GM19239 (cell line): ENCODE measurements at regions not wholly inside any gene's neighbourhood (a gene's known extent, or its start where the extent isn't known, plus 50 kb on each side); places are given as distances from the start of the nearest gene placed in this dataset.

Experiments used
- DNase-seq: peaks from one replicate; pipeline ENCODE4 v3.0.0; 2011; ENCODE audit warnings: low spot score; ENCODE audit not compliant: insufficient read length
- FAIRE-seq: peaks from 2 replicates; lab custom pipeline; 2011; peaks lifted over from hg19 to GRCh38; lab: Jason Lieb, UNC

DNA sequence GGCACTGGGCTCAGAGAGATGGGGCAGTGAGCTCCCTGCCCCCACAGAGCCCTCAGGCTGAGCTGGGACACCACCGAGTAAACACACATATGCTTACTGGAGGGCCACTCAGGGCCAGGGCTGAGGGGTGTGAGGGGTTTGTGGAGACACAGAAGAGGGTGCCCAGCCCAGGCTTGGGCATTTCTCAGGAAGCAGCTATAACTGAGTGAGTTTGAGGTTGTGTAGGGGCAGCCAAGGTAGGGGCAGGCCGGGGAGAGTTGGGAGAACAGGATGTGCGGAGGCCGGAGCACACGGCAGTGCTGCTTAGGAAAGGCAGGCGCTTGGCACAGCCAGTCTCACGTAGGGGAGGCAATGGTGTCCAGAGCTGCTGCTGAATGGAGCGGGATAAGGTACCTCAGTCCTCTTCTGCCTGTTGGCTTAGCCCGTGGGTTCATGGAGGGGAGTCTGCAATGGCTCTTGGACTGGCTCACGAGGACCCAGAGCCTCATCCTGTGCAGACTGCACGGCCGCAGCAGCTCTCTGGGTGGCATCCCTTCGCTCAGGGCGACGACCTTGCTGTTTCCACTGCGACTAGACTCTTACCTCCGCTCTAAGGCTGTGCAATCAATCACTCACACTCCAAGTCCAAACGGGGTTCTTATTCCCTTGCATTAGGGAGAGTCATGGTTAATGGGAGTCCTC is 466.1 kb upstream of the HS6ST1 start:
- FAIRE-seq, result no peak
- DNase-seq, result no peak

DNA sequence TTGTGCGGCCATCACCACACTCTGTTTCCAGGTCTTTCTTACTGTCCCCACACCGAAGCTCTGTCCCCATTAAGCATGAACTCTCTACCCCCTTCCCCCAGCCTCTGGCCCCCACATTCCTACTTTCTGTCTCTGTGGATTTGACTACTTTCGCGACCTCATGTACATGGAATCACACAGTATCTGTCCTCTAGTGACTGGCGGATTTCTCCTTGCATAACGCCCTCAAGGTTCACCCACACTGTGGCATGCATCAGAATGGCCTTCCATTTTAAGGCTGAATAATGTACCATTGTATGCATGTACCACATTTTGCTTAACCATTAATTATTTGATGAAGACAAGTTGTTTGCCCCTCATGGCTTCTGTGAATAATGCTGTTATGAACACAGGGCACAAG is 467.6 kb upstream of the HS6ST1 start:
- no peak for DNase-seq
- no peak for FAIRE-seq

DNA sequence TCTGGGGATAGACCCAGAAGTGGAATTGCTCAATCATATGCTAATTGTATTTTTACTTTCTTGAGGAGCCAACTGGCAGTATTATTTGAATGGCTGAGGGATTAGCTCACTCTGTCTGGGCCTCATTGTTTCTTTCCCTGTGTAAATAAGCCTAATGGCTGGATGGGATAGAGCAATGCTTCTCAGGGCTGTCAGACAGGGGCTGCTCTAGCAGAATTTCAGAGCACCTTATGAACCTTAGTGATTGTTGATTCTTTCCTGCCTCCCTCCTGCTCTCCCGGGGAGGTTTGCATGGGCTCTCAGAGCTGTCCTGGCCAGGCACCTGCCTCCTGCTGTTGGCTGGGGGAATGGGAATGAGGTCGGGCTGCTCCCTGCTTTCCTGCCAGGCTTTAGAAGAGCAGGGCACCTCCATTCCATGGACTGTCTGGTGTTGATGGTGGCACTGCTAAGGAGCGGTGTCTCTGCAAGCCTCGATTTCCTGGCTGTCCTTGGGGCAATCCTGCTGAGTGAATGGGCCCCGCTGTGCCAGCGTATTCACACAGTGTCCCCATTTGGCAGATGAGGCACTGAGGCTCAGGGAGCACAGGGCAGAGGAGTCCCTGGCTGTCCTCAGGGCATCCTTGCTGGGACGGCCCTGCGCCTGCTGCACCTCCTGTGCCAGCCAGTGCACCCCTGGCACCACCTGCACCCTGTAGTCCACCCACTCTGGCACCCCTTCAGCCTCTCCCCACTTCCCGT is 468.2 kb upstream of the HS6ST1 start:
- DNase-seq (no peak), FAIRE-seq (no peak)

DNA sequence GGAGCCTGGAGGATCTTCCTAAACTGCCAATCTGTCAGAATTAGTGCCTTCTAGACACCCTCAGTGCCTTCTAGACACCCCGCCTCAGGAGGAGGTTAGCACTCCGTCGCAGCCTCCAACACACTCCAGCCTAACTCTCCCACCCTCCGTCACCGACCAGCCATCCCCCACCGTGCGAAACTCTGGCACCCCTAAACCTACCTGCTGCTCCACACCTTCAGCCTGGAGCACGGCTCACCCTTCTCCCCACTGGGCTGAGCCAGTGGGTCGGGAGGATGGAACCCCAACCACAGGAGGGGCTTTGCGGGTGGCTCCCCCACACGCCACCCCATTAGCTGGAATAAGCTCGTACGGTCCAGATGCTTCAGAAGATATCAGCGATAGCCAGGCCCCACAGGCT is 468.9 kb upstream of the HS6ST1 start:
- DNase-seq (no peak), FAIRE-seq (no peak)

DNA sequence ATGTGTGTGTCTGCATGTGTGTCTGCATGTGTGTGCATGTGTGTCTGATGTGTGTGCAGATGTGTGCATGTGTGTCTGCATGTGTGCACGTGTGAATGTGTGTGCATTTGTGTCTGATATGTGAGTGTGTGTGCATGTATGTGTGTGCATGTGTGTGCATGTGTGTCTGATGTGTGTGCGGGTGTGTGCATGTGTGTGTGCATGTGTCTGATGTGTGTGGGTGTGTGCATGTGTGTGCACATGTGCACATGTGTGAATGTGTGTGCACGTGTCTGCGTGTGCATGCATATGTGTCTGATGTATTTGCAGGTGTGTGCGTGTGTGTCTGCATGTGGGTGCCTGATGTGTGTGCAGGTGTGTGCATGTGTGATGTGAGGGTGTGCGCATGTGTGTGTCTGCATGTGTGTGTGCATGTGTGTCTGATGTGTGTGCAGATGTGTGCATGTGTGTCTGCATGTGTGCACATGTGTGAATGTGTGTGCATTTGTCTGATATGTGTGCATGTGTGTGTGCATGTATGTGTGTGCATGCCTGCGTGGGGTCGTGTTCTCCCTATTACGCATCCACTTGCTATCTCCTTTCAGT is 470.1 kb upstream of the HS6ST1 start:
- FAIRE-seq, result no peak
- no peak for DNase-seq

- DNase-seq (no peak), FAIRE-seq (no peak)
Observed at GRCh38 chr2:128789221-128789620, 470.6 kb upstream of the HS6ST1 start.

GRCh38 chr2:128789776-128790455 is 471.2 kb upstream of the HS6ST1 start:
- no peak for FAIRE-seq
- no peak for DNase-seq

GRCh38 chr2:128790541-128791001 is 471.9 kb upstream of the HS6ST1 start:
- FAIRE-seq (no peak), DNase-seq (no peak)

GRCh38 chr2:128791120-128791984 is 472.7 kb upstream of the HS6ST1 start:
- FAIRE-seq (no peak), DNase-seq (no peak)

GRCh38 chr2:128791985-128792320 is 473.3 kb upstream of the HS6ST1 start:
- no peak for DNase-seq
- no peak for FAIRE-seq

DNA sequence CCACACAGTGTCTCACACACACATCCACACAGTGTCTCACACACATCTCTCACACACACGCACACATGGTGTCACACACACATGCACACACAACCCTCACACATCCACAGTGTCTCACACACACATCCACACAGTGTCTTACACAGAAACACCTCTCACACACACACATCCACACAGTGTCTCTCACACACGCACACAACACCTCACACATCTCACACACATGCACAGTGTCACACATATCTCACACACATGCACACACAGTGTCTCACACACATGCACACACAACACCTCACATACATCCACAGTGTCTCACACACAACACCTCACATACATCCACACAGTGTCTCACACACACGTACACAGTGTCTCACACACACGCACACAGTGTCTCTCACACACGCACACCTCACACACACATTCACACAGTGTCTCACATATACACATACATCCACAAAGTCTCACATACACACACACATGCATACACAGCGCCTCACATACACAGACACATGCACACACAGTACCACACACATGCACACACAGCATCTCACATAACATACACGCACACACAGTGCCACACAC is 473.9 kb upstream of the HS6ST1 start:
- FAIRE-seq, result no peak
- no peak for DNase-seq

GRCh38 chr2:128793404-128793803 is 474.7 kb upstream of the HS6ST1 start:
- FAIRE-seq, result no peak

DNA sequence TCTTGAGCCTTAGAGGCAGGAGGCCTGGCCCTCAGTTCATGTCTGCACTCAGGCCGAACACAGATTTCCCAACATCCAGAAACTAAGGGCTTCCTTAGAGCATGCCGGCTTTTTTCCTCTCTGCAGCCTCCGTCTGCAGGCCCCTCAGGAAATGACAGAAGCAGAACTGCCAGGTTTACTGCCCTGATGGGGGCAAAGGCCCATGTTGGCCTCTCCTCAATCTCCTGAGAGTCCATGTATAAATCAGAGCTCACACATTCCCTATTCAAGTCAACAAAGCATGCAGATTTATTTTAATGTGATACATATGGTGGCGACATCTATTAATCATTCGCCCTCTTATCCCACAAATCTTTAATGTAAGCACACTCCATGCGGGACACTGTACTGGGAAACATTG is 475.6 kb upstream of the HS6ST1 start:
- no peak for DNase-seq
- FAIRE-seq, result no peak

More at GRCh38 chr2:128793404-128793803, 474.7 kb upstream of the HS6ST1 start:
- no peak for DNase-seq

DNA sequence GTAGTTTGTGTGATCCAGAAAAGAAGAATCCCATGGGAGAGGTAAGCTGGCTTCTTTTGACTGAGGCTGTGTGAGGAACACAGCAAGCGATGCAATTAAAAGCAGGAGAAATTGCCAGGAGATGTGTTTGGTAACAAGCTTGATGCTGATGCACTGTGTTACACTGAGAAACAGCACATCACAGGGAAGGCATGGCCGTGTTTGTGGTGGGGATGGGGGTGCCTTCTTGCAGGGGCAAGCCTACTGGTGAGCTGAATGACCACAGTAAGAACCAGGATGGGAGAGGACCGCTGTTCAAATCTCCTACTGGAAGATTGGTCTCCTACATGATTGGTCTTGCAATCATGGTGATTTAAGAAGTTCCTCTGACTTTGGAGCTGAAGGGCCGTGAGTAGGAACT is 477.7 kb upstream of the HS6ST1 start:
- DNase-seq (no peak), FAIRE-seq (no peak)

- no peak for DNase-seq
- no peak for FAIRE-seq
Observed at GRCh38 chr2:128797092-128797491, 478.4 kb upstream of the HS6ST1 start.

DNA sequence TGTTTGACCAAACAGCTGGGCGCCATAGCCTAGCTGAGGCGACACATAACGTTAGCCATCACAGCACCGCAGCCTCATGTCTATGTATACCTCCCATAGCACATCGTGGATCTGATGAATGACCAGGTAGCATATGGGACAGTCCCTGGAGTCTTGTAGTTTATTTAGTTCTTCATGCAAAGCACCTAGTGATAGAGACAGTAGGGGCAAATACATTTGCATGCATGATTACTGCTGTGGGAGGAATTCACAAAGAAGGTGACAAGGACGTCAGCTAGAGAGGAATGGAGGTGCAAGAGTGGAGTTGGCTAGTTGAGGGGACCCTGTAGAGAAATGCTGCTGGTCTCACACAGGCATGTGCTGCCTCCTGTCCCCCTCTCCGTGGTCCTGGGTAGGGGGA is 478.9 kb upstream of the HS6ST1 start:
- FAIRE-seq (no peak), DNase-seq (no peak)

GRCh38 chr2:128797937-128798336 is 479.3 kb upstream of the HS6ST1 start:
- no peak for FAIRE-seq
- DNase-seq, result peak; percentile 17

- FAIRE-seq (no peak), DNase-seq (no peak)
Observed at GRCh38 chr2:128798502-128799283, 480.0 kb upstream of the HS6ST1 start.

DNA sequence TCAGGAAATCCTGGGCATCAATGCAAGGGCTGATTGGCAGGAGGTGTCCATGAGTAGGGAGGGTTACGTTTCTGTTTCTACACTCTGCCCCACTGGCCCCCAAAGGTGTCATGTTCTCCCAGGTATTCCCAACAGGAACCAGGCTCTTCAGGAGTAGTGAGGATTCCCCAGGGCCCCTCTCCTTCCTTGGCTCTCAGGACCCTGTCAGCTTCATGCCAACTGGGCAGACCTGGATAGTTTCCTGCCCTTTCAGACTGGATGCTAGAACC is 480.6 kb upstream of the HS6ST1 start:
- DNase-seq, result no peak
- no peak for FAIRE-seq
